WTC11 (cell line): ENCODE measurements at regions not wholly inside any gene's neighbourhood (a gene's known extent, or its start where the extent isn't known, plus 50 kb on each side); places are given as distances from the start of the nearest gene placed in this dataset.

Experiments used
- AFF4 ChIP-seq: sonication (generic); formaldehyde crosslinking; IDR thresholded peaks from 2 replicates; pipeline ENCODE4 v1.8.1; 2023; ENCODE audit warnings: mild to moderate bottlenecking, missing genetic modification reagents, borderline replicate concordance
- CTCF ChIP-seq: fragments of 200-600 bp; IDR thresholded peaks from 2 replicates; pipeline ENCODE4 v1.8.0; 2022; ENCODE audit warnings: antibody characterized with exemption
- MXD4 ChIP-seq: fragments of 250-450 bp; sonication (Bioruptor Pico); IDR thresholded peaks from 2 replicates; pipeline ENCODE4 v1.8.0; 2021; ENCODE audit warnings: mild to moderate bottlenecking, moderate library complexity, borderline replicate concordance
- NR2C2 ChIP-seq: sonication (generic); formaldehyde crosslinking; IDR thresholded peaks from 2 replicates; pipeline ENCODE4 v1.8.0; 2022; ENCODE audit warnings: mild to moderate bottlenecking, missing genetic modification reagents
- SP1 ChIP-seq: sonication (generic); formaldehyde crosslinking; conservative IDR thresholded peaks from 2 replicates; pipeline ENCODE4 v1.8.1; 2022; ENCODE audit warnings: missing genetic modification reagents

DNA sequence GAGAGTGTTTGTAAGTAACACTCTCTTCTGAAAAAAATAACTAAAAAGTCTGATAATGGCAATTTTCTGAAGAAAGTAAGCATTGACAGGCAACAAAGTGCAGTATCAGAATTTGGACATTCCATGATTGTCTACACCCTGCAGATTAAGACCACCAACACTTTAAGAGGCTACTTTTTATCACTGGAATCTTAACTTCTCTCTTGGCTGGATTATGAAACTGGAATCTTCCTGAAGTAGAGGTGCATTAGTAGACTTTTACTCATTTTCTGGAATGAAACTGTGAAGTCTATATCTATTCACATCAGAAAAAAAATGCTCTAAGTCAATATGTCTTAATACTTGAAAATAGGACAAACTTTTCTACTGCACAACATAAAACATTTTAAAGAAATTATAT lies 547.5 kb downstream of the COL12A1 start:
- no peak for TF ChIP-seq CTCF
- TF ChIP-seq SP1 (CRISPR knock-in tag), result no peak
- TF ChIP-seq AFF4 (CRISPR knock-in tag), result no peak
- no peak for TF ChIP-seq NR2C2 (CRISPR knock-in tag)
- TF ChIP-seq MXD4 (CRISPR knock-in tag), result no peak
